Smooth muscle cell (in vitro differentiated cells): ENCODE measurements at regions not wholly inside any gene's neighbourhood (a gene's known extent, or its start where the extent isn't known, plus 50 kb on each side); places are given as distances from the start of the nearest gene placed in this dataset.

ENCODE experiments used
- DNase-seq: peaks from one replicate; lab custom pipeline; 2025; ENCODE audit not compliant: unreplicated experiment; lab: John Stamatoyannopoulos, UW
- H2AFZ ChIP-seq: fragments of 200-600 bp; sonication (generic); 2 replicates; pipeline ENCODE4 v1.6.0; 2016; ENCODE audit warnings: antibody characterized with exemption, low read depth, mild to moderate bottlenecking
- H3F3A ChIP-seq: fragments of 200-600 bp; sonication (generic); 2 replicates; pipeline ENCODE4 v1.6.0; 2017; ENCODE audit warnings: antibody characterized with exemption, low read depth
- H3K27ac ChIP-seq: fragments of 200-600 bp; sonication (generic); 2 replicates; pipeline ENCODE4 v1.5.1; 2016; ENCODE audit warnings: low read depth, mild to moderate bottlenecking
- H3K27me3 ChIP-seq: fragments of 200-600 bp; sonication (generic); 2 replicates; pipeline ENCODE4 v1.6.1; 2016; ENCODE audit warnings: low read depth, mild to moderate bottlenecking
- H3K36me3 ChIP-seq: fragments of 200-600 bp; sonication (generic); 2 replicates; pipeline ENCODE4 v1.5.1; 2016; ENCODE audit warnings: low read depth
- H3K4me1 ChIP-seq: fragments of 200-600 bp; sonication (generic); 2 replicates; pipeline ENCODE4 v1.5.1; 2016; ENCODE audit warnings: low read depth
- H3K4me2 ChIP-seq: fragments of 200-600 bp; sonication (generic); 2 replicates; pipeline ENCODE4 v1.6.0; 2016; ENCODE audit warnings: mild to moderate bottlenecking
- H3K4me3 ChIP-seq: fragments of 200-600 bp; sonication (generic); 2 replicates; pipeline ENCODE4 v1.5.1; 2016; ENCODE audit warnings: mild to moderate bottlenecking
- H3K79me2 ChIP-seq: fragments of 200-600 bp; sonication (generic); 2 replicates; pipeline ENCODE4 v1.6.0; 2016; ENCODE audit warnings: low read depth, mild to moderate bottlenecking
- H3K9ac ChIP-seq: fragments of 200-600 bp; sonication (generic); 2 replicates; pipeline ENCODE4 v1.6.0; 2016; ENCODE audit warnings: low read depth
- H3K9me3 ChIP-seq: fragments of 200-600 bp; sonication (generic); replicated peaks from 2 replicates; pipeline ENCODE4 v1.5.1; 2016; ENCODE audit warnings: low read depth
- H4K20me1 ChIP-seq: fragments of 200-600 bp; sonication (generic); 2 replicates; pipeline ENCODE4 v1.6.0; 2016; ENCODE audit warnings: low read depth
- WGBS: methylation state at CpG from one replicate; pipeline ENCODE4 v1.1.7; 2016; ENCODE audit warnings: low lambda C conversion rate; 5-methylcytosine and 5-hydroxymethylcytosine counted together
- TF ChIP-seq, protein P1 (sequence below): fragments of 200-600 bp; sonication (generic); IDR thresholded peaks from 2 replicates; pipeline ENCODE4 v1.5.1; 2017; ENCODE audit warnings: borderline replicate concordance, mild to moderate bottlenecking, antibody characterized with exemption; ENCODE audit not compliant: insufficient read depth, poor library complexity, severe bottlenecking

- no peak for DNase-seq
- Histone ChIP-seq H3K9me3 (no peaks in the 10 kb centered on the region), H2AFZ (no peak overlapping the region), H3K9ac (no peak overlapping the region), H3K27ac (no peak overlapping the region), H3K36me3 (no peaks in the 10 kb centered on the region), H3K27me3 (no peaks in the 10 kb centered on the region), H3K4me3 (no peak overlapping the region), H4K20me1 (no peaks in the 10 kb centered on the region), H3K4me2 (no peak overlapping the region), H3K79me2 (no peaks in the 10 kb centered on the region), H3K4me1 (no peaks in the 10 kb centered on the region), H3F3A (no peaks in the 10 kb centered on the region)
- 83% methylated on average over 8 of the region's 12 CpGs for WGBS
- TF ChIP-seq, protein P1, sequence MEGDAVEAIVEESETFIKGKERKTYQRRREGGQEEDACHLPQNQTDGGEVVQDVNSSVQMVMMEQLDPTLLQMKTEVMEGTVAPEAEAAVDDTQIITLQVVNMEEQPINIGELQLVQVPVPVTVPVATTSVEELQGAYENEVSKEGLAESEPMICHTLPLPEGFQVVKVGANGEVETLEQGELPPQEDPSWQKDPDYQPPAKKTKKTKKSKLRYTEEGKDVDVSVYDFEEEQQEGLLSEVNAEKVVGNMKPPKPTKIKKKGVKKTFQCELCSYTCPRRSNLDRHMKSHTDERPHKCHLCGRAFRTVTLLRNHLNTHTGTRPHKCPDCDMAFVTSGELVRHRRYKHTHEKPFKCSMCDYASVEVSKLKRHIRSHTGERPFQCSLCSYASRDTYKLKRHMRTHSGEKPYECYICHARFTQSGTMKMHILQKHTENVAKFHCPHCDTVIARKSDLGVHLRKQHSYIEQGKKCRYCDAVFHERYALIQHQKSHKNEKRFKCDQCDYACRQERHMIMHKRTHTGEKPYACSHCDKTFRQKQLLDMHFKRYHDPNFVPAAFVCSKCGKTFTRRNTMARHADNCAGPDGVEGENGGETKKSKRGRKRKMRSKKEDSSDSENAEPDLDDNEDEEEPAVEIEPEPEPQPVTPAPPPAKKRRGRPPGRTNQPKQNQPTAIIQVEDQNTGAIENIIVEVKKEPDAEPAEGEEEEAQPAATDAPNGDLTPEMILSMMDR, result no peak
Observed at GRCh38 chr7:156487811-156488533, 152.6 kb upstream of the RNF32 start.

- Histone ChIP-seq H3K27ac (no peak overlapping the region), H4K20me1 (no peaks in the 10 kb centered on the region), H3K27me3 (peaks cover 9% of the 10 kb centered on the region), H3K4me3 (no peak overlapping the region), H3K79me2 (no peaks in the 10 kb centered on the region), H3K36me3 (no peaks in the 10 kb centered on the region), H3K9me3 (no peaks in the 10 kb centered on the region), H3K9ac (no peak overlapping the region), H2AFZ (no peak overlapping the region), H3K4me1 (no peaks in the 10 kb centered on the region), H3F3A (no peaks in the 10 kb centered on the region), H3K4me2 (no peak overlapping the region)
- TF ChIP-seq, protein P1, result no peak
- DNase-seq, result no peak
- WGBS, result 90% methylated on average over 12 of the region's 12 CpGs
Observed at GRCh38 chr7:156480671-156481070, 159.9 kb upstream of the RNF32 start.

- Histone ChIP-seq H3F3A (peaks cover 4% of the 10 kb centered on the region), H4K20me1 (no peaks in the 10 kb centered on the region), H3K36me3 (no peaks in the 10 kb centered on the region), H3K4me3 (no peak overlapping the region), H3K27ac (no peak overlapping the region), H3K9me3 (no peaks in the 10 kb centered on the region), H3K4me1 (peaks cover 2% of the 10 kb centered on the region), H3K4me2 (no peak overlapping the region), H2AFZ (no peak overlapping the region), H3K9ac (no peak overlapping the region), H3K79me2 (no peaks in the 10 kb centered on the region), H3K27me3 (peaks cover 9% of the 10 kb centered on the region)
- WGBS, result 78% methylated on average over 2 of the region's 2 CpGs
- TF ChIP-seq, protein P1, result no peak
- DNase-seq, result no peak
Observed at GRCh38 chr7:156479596-156479995, 161.0 kb upstream of the RNF32 start.

DNA sequence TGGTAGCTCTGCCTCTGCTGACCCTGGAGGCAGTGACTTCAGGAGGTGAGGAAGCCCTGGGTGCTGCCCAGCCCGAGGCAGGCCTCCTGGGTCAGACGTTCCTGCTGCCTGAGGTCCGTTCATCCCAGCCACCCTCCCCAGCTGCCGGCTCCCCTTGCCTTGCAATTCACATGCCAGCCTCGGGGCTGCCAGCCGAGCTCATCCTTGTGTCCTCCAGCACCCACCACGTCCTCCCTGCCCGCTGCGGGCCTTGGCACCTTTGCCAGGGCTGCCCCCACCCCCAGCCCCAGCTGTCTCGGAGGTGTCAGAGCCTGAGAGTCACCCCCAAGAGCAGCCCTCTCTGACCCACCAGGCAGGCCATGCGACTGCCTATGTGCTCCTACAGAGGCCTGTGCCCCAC is 162.1 kb upstream of the RNF32 start:
- Histone ChIP-seq H3K9me3 (no peaks in the 10 kb centered on the region), H3K4me2 (no peak overlapping the region), H3F3A (peaks cover 7% of the 10 kb centered on the region), H3K79me2 (no peaks in the 10 kb centered on the region), H3K36me3 (no peaks in the 10 kb centered on the region), H2AFZ (no peak overlapping the region), H3K27ac (no peak overlapping the region), H3K9ac (no peak overlapping the region), H3K4me1 (peaks cover 5% of the 10 kb centered on the region), H4K20me1 (no peaks in the 10 kb centered on the region), H3K27me3 (peaks cover 9% of the 10 kb centered on the region), H3K4me3 (no peak overlapping the region)
- TF ChIP-seq, protein P1, result no peak
- DNase-seq, result no peak
- 93% methylated on average over 11 of the region's 11 CpGs for WGBS
